ENCODE measurements at regions not wholly inside any gene's neighbourhood (a gene's known extent, or its start where the extent isn't known, plus 50 kb on each side); places are given as distances from the start of the nearest gene placed in this dataset.

DNA sequence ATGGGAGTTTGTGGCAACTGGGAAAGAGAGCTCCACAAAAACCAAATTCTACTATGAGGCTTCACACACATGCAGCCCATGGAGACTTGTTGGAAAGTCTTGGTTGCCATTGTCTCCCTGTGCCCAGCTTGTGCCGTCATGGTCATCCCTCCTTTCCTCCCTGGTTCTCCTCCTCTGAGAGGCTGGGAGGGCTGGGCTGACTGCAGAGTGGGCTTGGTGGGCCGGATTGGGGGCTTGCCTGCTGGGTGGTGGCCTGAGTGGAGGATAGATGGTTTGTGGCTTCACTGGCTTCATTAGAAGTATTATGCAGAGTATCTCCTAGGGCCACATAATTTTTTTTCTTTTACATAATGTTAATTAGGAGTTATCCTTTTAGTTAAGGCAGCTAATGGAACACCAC is 52.3 kb upstream of the IRX2 start:
- no peak for DNase-seq (ENCODE audit: low read depth in 2 of 2)

DNA sequence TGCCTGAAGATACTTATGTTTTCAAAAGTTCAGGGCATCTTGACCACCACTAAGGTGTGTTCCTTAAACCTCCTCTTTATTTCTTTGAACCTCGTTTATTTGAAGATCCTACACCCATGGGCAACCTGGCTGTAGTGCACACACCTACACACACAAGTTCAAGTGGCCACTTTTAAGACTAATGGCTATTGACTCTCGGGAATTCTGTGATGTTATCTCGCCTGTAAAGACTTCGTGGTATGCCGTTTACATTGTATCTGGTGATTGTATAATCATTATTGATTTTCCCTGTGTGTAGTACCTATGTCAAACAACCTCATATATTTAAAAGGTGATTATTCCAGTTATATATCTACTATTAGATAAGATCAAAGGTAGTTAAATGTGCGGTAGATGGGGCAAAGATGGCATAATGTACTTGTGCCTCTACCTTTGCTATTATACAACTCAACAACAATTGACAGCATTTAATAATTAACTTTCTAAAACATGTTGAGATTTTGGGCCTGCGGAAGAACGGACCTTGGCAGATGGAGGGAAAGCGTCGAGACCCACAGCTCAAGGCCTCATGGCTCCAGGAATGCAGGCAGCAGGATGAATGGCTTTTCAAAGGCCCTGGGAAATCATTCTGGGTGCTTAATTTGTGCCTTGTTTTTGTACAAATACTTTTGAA is 51.4 kb upstream of the IRX2 start:
- no peak for DNase-seq (ENCODE audit: low read depth in 2 of 2)

GRCh38 chr5:2801577-2802525 is 50.4 kb upstream of the IRX2 start:
- no peak for DNase-seq (ENCODE audit: low read depth in 2 of 2)

All from stimulated activated CD8-positive, alpha-beta memory T cell treated with anti-CD3 and anti-CD28 coated beads, Interleukin-15, amount 100 ng/mL, for 48 hours (primary cell).